Smooth muscle cell (in vitro differentiated cells): ENCODE measurements at regions not wholly inside any gene's neighbourhood (a gene's known extent, or its start where the extent isn't known, plus 50 kb on each side); places are given as distances from the start of the nearest gene placed in this dataset.

Experiments
- DNase-seq: peaks from one replicate; lab custom pipeline; 2025; ENCODE audit not compliant: unreplicated experiment; lab: John Stamatoyannopoulos, UW
- H2AFZ ChIP-seq: fragments of 200-600 bp; sonication (generic); 2 replicates; pipeline ENCODE4 v1.6.0; 2016; ENCODE audit warnings: antibody characterized with exemption, low read depth, mild to moderate bottlenecking
- H3F3A ChIP-seq: fragments of 200-600 bp; sonication (generic); 2 replicates; pipeline ENCODE4 v1.6.0; 2017; ENCODE audit warnings: antibody characterized with exemption, low read depth
- H3K27ac ChIP-seq: fragments of 200-600 bp; sonication (generic); 2 replicates; pipeline ENCODE4 v1.5.1; 2016; ENCODE audit warnings: low read depth, mild to moderate bottlenecking
- H3K27me3 ChIP-seq: fragments of 200-600 bp; sonication (generic); 2 replicates; pipeline ENCODE4 v1.6.1; 2016; ENCODE audit warnings: low read depth, mild to moderate bottlenecking
- H3K36me3 ChIP-seq: fragments of 200-600 bp; sonication (generic); 2 replicates; pipeline ENCODE4 v1.5.1; 2016; ENCODE audit warnings: low read depth
- H3K4me1 ChIP-seq: fragments of 200-600 bp; sonication (generic); 2 replicates; pipeline ENCODE4 v1.5.1; 2016; ENCODE audit warnings: low read depth
- H3K4me2 ChIP-seq: fragments of 200-600 bp; sonication (generic); 2 replicates; pipeline ENCODE4 v1.6.0; 2016; ENCODE audit warnings: mild to moderate bottlenecking
- H3K4me3 ChIP-seq: fragments of 200-600 bp; sonication (generic); 2 replicates; pipeline ENCODE4 v1.5.1; 2016; ENCODE audit warnings: mild to moderate bottlenecking
- H3K79me2 ChIP-seq: fragments of 200-600 bp; sonication (generic); 2 replicates; pipeline ENCODE4 v1.6.0; 2016; ENCODE audit warnings: low read depth, mild to moderate bottlenecking
- H3K9ac ChIP-seq: fragments of 200-600 bp; sonication (generic); 2 replicates; pipeline ENCODE4 v1.6.0; 2016; ENCODE audit warnings: low read depth
- H3K9me3 ChIP-seq: fragments of 200-600 bp; sonication (generic); replicated peaks from 2 replicates; pipeline ENCODE4 v1.5.1; 2016; ENCODE audit warnings: low read depth
- H4K20me1 ChIP-seq: fragments of 200-600 bp; sonication (generic); 2 replicates; pipeline ENCODE4 v1.6.0; 2016; ENCODE audit warnings: low read depth
- CTCF ChIP-seq: fragments of 200-600 bp; sonication (generic); IDR thresholded peaks from 2 replicates; pipeline ENCODE4 v1.5.1; 2017; ENCODE audit warnings: borderline replicate concordance, mild to moderate bottlenecking, antibody characterized with exemption; ENCODE audit not compliant: insufficient read depth, poor library complexity, severe bottlenecking
- WGBS: methylation state at CpG from one replicate; pipeline ENCODE4 v1.1.7; 2016; ENCODE audit warnings: low lambda C conversion rate; 5-methylcytosine and 5-hydroxymethylcytosine counted together

- no peak for TF ChIP-seq CTCF
- Histone ChIP-seq H3K4me1 (no peaks in the 10 kb centered on the region), H4K20me1 (no peaks in the 10 kb centered on the region), H3K9me3 (no peaks in the 10 kb centered on the region), H3K9ac (no peak overlapping the region), H3K79me2 (no peaks in the 10 kb centered on the region), H3K4me2 (no peak overlapping the region), H3K27ac (peak overlapping the region; percentile 33), H3K4me3 (no peak overlapping the region), H3K27me3 (no peaks in the 10 kb centered on the region), H2AFZ (no peak overlapping the region), H3K36me3 (no peaks in the 10 kb centered on the region), H3F3A (no peaks in the 10 kb centered on the region)
- WGBS = 57% methylated on average over 2 of the region's 2 CpGs
- DNase-seq = no peak
These were observed 290.7 kb downstream of the PCDH10 start for GRCh38 chr4:133439830-133440229.

- no peak for DNase-seq
- Histone ChIP-seq H3K4me3 (no peak overlapping the region), H3K27ac (no peak overlapping the region), H3K4me1 (no peaks in the 10 kb centered on the region), H2AFZ (no peak overlapping the region), H3F3A (no peaks in the 10 kb centered on the region), H3K36me3 (no peaks in the 10 kb centered on the region), H3K79me2 (no peaks in the 10 kb centered on the region), H3K9me3 (no peaks in the 10 kb centered on the region), H3K4me2 (no peak overlapping the region), H3K27me3 (no peaks in the 10 kb centered on the region), H3K9ac (no peak overlapping the region), H4K20me1 (no peaks in the 10 kb centered on the region)
- no peak for TF ChIP-seq CTCF
- WGBS = 82% methylated on average over 4 of the region's 4 CpGs
These were observed 275.5 kb downstream of the PCDH10 start for GRCh38 chr4:133424605-133425004.

DNA sequence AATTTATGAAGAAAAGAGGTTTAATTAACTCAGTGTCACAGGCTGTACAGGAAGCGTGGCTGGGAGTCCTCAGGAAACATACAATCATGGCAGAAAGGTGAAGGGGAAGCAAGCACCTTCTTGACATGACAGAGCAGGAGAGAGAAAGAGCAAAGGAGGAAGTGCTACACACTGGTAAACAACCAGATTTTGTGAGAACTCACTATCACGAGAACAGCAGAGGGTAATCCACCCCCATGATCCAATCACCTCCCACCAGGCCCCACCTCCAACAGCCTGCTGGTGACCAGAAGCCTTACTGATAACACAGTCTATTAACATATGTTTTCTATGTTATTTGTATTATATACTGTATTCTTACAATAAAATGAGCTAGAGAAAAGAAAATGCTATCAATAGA, 254.8 kb downstream of the PCDH10 start:
- TF ChIP-seq CTCF = no peak
- DNase-seq = no peak
- Histone ChIP-seq H3K4me3 (no peak overlapping the region), H3F3A (no peaks in the 10 kb centered on the region), H3K4me2 (no peak overlapping the region), H3K79me2 (no peaks in the 10 kb centered on the region), H3K36me3 (no peaks in the 10 kb centered on the region), H3K9me3 (no peaks in the 10 kb centered on the region), H4K20me1 (no peaks in the 10 kb centered on the region), H3K27me3 (no peaks in the 10 kb centered on the region), H3K4me1 (no peaks in the 10 kb centered on the region), H3K9ac (no peak overlapping the region), H2AFZ (no peak overlapping the region), H3K27ac (no peak overlapping the region)
- 88% methylated on average over 2 of the region's 2 CpGs for WGBS

DNA sequence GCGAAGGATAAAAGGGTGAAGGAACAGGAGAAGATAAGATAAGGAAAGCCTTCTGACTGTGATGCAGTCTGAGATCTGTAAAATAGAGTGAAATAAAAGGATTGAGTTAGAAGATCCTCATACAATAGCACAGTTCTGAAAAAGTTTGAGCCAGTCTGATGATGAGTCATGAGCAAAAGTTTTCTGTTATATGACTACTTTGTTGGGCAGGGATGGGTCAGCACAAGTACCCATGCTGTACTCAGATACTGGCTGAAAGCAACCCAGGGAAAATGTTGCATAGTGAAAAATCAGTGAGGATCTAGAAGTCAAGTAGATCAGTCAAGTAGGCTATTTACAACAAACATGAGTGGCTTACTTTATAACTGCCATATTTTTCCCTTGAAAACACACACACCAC, 253.5 kb downstream of the PCDH10 start:
- Histone ChIP-seq H3K4me3 (no peak overlapping the region), H4K20me1 (no peaks in the 10 kb centered on the region), H3K9me3 (no peaks in the 10 kb centered on the region), H3K27ac (no peak overlapping the region), H3K79me2 (no peaks in the 10 kb centered on the region), H3F3A (no peaks in the 10 kb centered on the region), H3K9ac (no peak overlapping the region), H2AFZ (no peak overlapping the region), H3K4me2 (no peak overlapping the region), H3K27me3 (no peaks in the 10 kb centered on the region), H3K36me3 (no peaks in the 10 kb centered on the region), H3K4me1 (no peaks in the 10 kb centered on the region)
- 33% methylated on average over 1 of the region's 1 CpG for WGBS
- no peak for TF ChIP-seq CTCF
- no peak for DNase-seq
